ENCODE measurements at regions not wholly inside any gene's neighbourhood (a gene's known extent, or its start where the extent isn't known, plus 50 kb on each side); places are given as distances from the start of the nearest gene placed in this dataset.
"Not testable (repeated sequence)": the region's sequence is repeated elsewhere in the genome, so short reads cannot be mapped to it uniquely, and the experiment has no call there.

DNA sequence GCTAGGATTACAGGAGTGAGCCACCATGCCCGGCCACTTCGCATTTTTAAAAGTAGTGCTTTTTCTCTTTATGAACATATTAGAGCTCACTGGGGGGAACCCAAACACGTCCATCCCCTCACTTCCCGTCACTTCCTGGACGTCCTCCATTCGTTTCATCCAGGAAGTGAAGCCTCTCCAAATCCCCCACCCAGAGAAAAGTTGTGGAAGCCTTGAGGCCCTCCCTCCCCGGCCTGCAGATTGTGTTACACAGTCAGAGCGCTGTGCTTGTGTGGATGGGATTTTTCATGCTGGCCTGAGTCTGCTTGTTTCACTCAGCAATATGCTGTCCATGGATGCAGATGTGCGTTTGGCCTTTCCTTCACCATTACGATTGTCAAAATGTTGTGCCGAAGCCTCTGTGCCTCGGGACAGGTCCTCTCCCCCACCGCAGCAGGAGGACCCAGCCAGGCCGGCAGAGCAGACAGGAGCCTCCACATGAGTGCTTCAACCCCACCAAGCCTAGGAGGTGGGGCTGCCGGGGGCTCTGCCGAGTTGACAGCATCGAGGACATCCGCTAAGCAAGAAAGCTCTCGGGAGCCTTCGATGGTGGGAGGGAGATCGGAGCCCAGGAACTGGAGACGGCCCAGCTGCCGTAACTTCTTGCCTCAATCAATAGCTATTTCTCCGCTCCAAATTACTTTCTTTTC lies 121.6 kb upstream of the PPP1R26 start:
- no peak for DNase-seq (ENCODE audit: low spot score)

GRCh38 chr9:135358552-135358940 lies 121.0 kb upstream of the PPP1R26 start:
- no peak for DNase-seq (ENCODE audit: low spot score)

- DNase-seq (ENCODE audit: low spot score), result no peak
These were observed 119.8 kb upstream of the PPP1R26 start for GRCh38 chr9:135359764-135360163.

- DNase-seq (ENCODE audit: low spot score), result no peak
These were observed 119.0 kb upstream of the PPP1R26 start for GRCh38 chr9:135360617-135361016.

- DNase-seq (ENCODE audit: low spot score), result not testable (repeated sequence)
These were observed 117.9 kb upstream of the PPP1R26 start for GRCh38 chr9:135361668-135362067.

GRCh38 chr9:135363596-135363995 lies 116.0 kb upstream of the PPP1R26 start:
- no peak for DNase-seq (ENCODE audit: low spot score)

DNA sequence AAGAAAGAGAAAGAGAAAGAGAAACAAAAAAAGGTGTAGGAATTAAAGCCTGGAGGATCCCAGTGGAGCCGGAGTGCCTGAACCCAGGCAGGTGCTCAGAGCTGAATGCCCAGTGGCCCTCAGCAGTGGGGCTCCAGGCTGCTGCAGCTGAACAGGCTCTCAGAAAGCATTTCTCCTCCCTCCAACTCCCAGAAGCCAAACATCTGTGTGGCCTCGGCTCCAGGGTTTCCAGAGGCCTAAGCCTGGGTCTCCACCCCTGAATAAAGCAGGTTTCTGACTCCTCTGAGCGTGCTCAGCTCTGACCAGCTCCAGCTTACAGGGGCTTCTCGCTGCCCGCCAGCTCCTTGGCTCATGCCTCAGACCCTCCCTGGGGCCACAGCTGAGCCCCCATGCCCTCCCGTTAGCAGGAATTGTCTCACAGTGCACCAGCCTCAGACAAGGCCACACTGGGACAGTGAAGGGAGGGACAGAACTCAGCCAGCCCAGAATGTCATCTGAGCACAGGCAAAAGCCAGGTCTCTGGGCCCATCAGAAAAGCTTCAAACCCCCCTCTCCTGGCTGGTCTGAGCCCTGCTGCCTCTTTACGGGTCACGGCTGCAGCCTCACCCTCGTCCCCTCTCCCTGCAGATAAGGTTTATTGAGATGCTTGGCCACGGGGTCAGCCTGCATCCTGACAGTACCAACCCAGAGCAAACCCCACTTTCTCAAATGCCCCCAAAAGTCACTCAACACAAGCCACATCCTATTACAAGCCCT lies 114.4 kb upstream of the PPP1R26 start:
- no peak for DNase-seq (ENCODE audit: low spot score)

DNA sequence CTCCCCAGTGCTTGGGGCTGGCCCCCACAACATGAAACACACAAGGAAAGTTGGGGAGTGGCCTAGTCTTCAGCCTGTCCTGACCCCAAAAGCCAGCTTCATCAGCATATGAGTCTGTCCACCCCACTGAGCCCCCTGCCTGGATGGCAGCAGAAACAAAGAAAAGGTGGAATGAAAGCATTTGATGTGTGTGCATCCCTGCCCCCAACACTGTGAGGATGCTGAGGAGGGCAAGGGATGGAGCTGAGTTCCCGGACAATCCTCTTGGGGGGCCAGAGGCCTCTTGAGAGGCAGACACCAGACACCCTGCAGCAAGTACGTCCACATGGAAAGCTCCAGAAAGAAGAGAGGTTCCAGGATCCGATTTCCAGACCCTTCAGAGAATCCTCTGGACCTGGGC lies 113.5 kb upstream of the PPP1R26 start:
- no peak for DNase-seq (ENCODE audit: low spot score)

DNA sequence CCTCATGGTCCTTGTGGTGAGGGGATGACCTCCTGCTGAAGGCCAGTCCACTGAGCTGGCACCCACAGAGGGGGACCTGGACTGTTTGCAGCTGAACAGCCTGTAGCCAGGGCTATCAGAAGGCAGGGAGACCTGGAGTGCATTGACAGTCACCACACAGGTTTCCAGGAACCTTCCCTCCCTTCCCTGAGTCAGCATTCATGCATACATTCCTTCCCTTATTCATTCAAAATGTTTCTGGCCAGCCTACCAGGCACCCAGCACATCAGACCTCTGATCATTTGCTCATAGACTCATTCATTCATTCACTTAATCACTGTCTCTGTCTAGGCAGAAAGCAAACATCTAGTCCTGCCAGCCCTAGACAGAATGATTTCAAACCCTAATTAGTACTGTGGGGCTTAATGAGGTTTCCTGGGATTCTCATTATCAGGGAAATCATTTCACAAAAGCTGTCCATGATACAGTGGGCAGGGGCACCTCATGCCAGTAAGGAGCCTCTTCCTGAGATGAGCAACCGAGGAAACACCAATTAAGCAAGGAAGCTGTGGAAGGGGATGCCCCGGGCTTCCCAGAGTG lies 110.1 kb upstream of the PPP1R26 start:
- DNase-seq (ENCODE audit: low spot score), result no peak

- DNase-seq (ENCODE audit: low spot score), result no peak
These were observed 108.9 kb upstream of the PPP1R26 start for GRCh38 chr9:135370411-135371375.

GRCh38 chr9:135371535-135371934 lies 108.0 kb upstream of the PPP1R26 start:
- no peak for DNase-seq (ENCODE audit: low spot score)

DNA sequence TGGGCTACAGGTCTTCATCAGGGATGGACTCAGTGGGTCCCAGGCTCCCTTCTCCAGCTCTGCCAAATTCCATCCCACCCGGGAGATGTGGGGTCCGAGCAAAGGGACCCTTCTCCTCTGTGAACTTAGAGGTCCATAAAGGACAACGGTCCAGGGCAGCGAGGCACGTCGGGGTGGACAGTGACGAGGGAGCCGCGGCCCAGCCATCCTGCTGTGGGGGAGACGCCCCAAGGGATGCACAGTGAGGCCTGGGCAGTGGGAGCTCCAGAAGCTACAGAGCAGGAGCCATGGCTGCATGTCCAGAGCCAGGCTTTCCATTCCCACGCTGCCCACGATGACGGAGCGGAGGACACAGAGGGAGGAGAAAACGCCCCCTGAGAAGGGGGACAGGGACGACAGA lies 107.5 kb upstream of the PPP1R26 start:
- DNase-seq (ENCODE audit: low spot score), result no peak

GRCh38 chr9:135372501-135373008 lies 107.0 kb upstream of the PPP1R26 start:
- DNase-seq (ENCODE audit: low spot score), result no peak

- no peak for DNase-seq (ENCODE audit: low spot score)
These were observed 106.4 kb upstream of the PPP1R26 start for GRCh38 chr9:135373151-135373685.

DNA sequence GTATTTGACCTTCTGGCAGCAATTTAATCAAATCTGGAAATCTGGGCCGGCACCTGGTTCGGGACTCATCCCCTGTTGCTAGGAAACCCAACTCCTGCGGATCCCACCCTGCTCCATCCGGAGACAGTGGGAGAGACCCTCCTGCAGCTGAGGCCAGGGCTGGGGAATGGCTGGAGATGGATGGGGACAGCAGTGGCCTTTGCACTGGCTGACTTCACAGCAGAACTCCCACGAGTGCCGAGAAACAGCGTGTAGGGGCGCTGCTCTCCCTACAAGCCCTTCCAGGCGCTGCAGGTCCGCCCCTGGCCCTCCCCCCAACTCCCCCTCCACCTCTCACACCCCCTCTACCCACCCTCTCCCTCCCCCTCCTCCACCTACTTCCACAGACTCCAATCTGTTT lies 105.8 kb upstream of the PPP1R26 start:
- no peak for DNase-seq (ENCODE audit: low spot score)

DNA sequence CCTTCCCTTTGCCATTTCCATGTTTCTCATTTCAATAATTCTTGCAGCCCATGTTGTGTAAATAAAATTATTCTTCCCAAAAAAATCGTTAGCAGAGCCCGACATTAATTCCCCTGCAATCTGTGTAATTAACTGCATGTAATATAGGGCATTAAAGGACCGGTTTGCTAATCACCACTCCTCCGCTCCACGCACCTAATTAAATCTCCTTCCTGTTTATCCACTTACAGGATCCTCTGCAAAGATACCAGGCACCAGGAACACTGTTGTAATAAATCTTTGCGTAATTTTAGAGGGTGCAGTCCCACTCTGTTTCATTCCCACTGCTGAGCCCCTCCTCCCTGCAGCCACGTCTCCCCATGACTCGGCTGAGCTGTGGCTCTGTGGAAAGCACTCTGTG lies 105.0 kb upstream of the PPP1R26 start:
- DNase-seq (ENCODE audit: low spot score), result no peak

GRCh38 chr9:135375001-135375400 lies 104.6 kb upstream of the PPP1R26 start:
- DNase-seq (ENCODE audit: low spot score), result no peak

DNA sequence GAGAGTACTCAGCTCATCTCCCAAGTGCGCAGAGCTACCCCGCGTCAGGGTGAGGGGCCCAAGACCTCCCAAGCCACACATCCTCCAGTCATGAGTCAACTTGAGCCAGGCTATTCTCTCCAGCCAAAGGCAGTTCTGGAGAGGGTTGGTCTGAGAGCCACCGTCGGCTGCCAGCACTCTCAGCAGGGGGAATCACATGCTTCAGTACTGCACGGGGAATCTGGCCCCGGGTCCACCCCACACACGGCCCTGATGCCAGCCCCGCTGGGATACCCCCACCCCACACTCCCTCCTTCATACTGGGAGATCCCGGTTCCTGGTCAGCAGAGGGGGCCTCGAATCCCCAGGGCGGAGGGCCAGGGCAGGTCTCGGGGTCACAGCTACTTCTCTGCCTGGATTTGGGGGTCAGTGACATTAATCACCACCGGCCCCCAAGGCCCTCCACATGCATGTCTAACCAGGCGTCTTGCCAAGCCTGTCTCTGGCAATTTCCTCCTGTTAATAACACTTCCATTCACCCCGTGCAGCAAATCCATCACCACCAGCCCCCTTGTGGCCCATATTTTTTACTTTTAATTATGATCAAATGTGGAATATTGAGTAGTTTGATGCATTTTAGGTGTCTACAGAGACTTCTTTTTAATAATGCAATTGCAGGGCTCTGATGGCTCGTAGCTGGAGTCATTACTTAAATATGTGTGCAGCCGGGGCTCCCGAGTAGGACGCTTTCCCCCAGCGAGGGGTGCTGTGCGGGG lies 102.9 kb upstream of the PPP1R26 start:
- DNase-seq (ENCODE audit: low spot score), result no peak

DNA sequence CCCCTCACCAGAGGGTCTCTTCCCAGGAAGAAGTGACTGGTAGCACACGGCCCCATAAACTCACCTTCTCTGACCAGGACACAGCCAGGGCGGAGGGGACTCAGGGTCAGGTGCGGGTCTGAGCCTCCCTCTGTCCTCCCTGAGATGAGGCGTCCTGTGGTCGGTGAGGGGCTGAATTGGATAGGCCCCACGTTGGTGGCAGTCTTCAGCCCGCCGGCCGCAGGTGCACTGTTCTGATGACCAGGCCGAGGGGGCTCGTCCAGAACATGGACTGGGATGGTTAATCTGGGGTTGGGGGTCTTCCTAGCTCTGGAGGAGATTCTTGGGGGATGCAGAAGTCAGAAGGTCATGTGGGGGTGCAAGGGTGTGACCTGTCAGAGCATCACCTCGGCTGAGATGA lies 102.2 kb upstream of the PPP1R26 start:
- no peak for DNase-seq (ENCODE audit: low spot score)

- no peak for DNase-seq (ENCODE audit: low spot score)
These were observed 100.8 kb upstream of the PPP1R26 start for GRCh38 chr9:135378751-135379150.

Data from HuH-7 (cell line).